Tibial nerve (tissue), 4 donors: ENCODE measurements at regions not wholly inside any gene's neighbourhood (a gene's known extent, or its start where the extent isn't known, plus 50 kb on each side); places are given as distances from the start of the nearest gene placed in this dataset.

Experiments used
- EP300 ChIP-seq, 2 donors: sonication (generic); formaldehyde crosslinking; IDR thresholded peaks; one replicate each; pipeline ENCODE4 v1.6.1; 2017; ENCODE audit warnings: antibody characterized with exemption in 2 of 2, mild to moderate bottlenecking in 1 of 2
- POLR2A ChIP-seq, 2 donors: fragments of 450-650 bp; IDR thresholded peaks; one replicate each; pipeline ENCODE4 v1.6.1; 2017; ENCODE audit warnings: antibody characterized with exemption in 2 of 2, mild to moderate bottlenecking in 2 of 2, moderate library complexity in 2 of 2
- TF ChIP-seq, protein P1 (sequence below), 5 experiments: fragments of 200-600 bp in 3 of 5; fragments of 450-650 bp in 2 of 5; sonication (generic) in 3 of 5; IDR thresholded peaks; one replicate each; pipeline ENCODE4 v1.5.1; 2016 to 2019; ENCODE audit warnings: antibody characterized with exemption in 5 of 5, mild to moderate bottlenecking in 3 of 5, moderate library complexity in 2 of 5

DNA sequence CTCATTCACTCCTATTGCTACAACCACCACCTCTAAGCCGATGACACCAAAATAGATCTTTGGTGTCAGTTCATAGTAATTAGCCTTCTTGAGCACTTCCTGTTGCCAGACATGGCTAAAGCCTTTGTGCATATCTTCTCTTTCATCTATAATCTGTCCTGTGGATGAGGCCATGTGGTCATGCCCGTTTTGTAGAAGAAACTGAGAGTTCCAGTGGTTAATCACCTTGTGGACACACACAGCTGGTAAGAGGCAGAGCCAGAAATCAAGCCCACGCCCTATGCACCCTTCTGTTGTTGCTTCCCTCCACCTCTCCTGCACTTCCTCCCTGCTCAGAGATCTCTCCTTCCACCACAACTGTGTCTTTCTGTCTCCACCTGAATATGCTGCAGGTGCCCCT lies 285.1 kb upstream of the PFKP start:
- TF ChIP-seq, protein P1, sequence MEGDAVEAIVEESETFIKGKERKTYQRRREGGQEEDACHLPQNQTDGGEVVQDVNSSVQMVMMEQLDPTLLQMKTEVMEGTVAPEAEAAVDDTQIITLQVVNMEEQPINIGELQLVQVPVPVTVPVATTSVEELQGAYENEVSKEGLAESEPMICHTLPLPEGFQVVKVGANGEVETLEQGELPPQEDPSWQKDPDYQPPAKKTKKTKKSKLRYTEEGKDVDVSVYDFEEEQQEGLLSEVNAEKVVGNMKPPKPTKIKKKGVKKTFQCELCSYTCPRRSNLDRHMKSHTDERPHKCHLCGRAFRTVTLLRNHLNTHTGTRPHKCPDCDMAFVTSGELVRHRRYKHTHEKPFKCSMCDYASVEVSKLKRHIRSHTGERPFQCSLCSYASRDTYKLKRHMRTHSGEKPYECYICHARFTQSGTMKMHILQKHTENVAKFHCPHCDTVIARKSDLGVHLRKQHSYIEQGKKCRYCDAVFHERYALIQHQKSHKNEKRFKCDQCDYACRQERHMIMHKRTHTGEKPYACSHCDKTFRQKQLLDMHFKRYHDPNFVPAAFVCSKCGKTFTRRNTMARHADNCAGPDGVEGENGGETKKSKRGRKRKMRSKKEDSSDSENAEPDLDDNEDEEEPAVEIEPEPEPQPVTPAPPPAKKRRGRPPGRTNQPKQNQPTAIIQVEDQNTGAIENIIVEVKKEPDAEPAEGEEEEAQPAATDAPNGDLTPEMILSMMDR (IDR thresholded peaks at IDR 0.05) = no peak
- TF ChIP-seq EP300 (IDR thresholded peaks at IDR 0.05) (no peak), POLR2A (IDR thresholded peaks at IDR 0.05) (no peak)
